ENCODE measurements at regions not wholly inside any gene's neighbourhood (a gene's known extent, or its start where the extent isn't known, plus 50 kb on each side); places are given as distances from the start of the nearest gene placed in this dataset.
A peak's percentile ranks its signal among the peaks of the same experiment; 100 is the strongest.

- Histone ChIP-seq H3K27ac (no peak overlapping the region), H3K27me3 (no peaks in the 10 kb centered on the region), H3K4me1 (peaks cover 26% of the 10 kb centered on the region), H3K4me3 (no peak overlapping the region), H3K9me3 (no peaks in the 10 kb centered on the region), H3K36me3 (no peaks in the 10 kb centered on the region)
- TF ChIP-seq POLR2A (IDR thresholded peaks at IDR 0.05), result no peak
- intact Hi-C loops (cut with DNase I), result no loop called here
- DNase-seq (ENCODE audit: extremely low spot score in 2 of 2), result no peak
Observed at GRCh38 chr11:112520354-112520753, 259.7 kb upstream of the PLET1 start.

GRCh38 chr11:112522536-112522935 lies 261.9 kb upstream of the PLET1 start:
- Histone ChIP-seq H3K4me1 (peaks cover 30% of the 10 kb centered on the region), H3K4me3 (no peak overlapping the region), H3K27ac (no peak overlapping the region), H3K27me3 (no peaks in the 10 kb centered on the region), H3K36me3 (no peaks in the 10 kb centered on the region), H3K9me3 (no peaks in the 10 kb centered on the region)
- intact Hi-C loops (cut with DNase I), result no loop called here
- DNase-seq (ENCODE audit: extremely low spot score in 2 of 2), result peak in 1 of 2 donors; percentile 22
- TF ChIP-seq CTCF (IDR thresholded peaks at IDR 0.05) (no peak), POLR2A (IDR thresholded peaks at IDR 0.05) (no peak), POLR2AphosphoS5 (IDR thresholded peaks at IDR 0.05; ENCODE audit: insufficient read depth in 1 of 2, low read depth in 1 of 2) (no peak)

GRCh38 chr11:112523031-112523430 lies 262.4 kb upstream of the PLET1 start:
- peaks cover 30% of the 10 kb centered on the region for H3K4me1 ChIP-seq
- no peak for DNase-seq (ENCODE audit: extremely low spot score in 2 of 2)
- no peaks in the 10 kb centered on the region for H3K36me3 ChIP-seq
- H3K9me3 ChIP-seq, result no peaks in the 10 kb centered on the region
- TF ChIP-seq POLR2A (IDR thresholded peaks at IDR 0.05) (no peak), CTCF (IDR thresholded peaks at IDR 0.05) (no peak), POLR2AphosphoS5 (IDR thresholded peaks at IDR 0.05; ENCODE audit: insufficient read depth in 1 of 2, low read depth in 1 of 2) (no peak)
- intact Hi-C loops (cut with DNase I), result no loop called here
- H3K27me3 ChIP-seq, result no peaks in the 10 kb centered on the region
- no peak overlapping the region for H3K4me3 ChIP-seq
- no peak overlapping the region for H3K27ac ChIP-seq

- Histone ChIP-seq H3K36me3 (no peaks in the 10 kb centered on the region), H3K27ac (peak overlapping the region; percentile 47), H3K4me3 (no peak overlapping the region), H3K27me3 (no peaks in the 10 kb centered on the region), H3K9me3 (no peaks in the 10 kb centered on the region), H3K4me1 (peaks cover 30% of the 10 kb centered on the region)
- intact Hi-C loops (cut with DNase I), result no loop called here
- no peak for TF ChIP-seq POLR2AphosphoS5 (IDR thresholded peaks at IDR 0.05; ENCODE audit: insufficient read depth in 1 of 2, low read depth in 1 of 2)
- DNase-seq (ENCODE audit: extremely low spot score in 2 of 2), result no peak
Observed at GRCh38 chr11:112523477-112523876, 262.8 kb upstream of the PLET1 start.

GRCh38 chr11:112523951-112524350 lies 263.3 kb upstream of the PLET1 start:
- Histone ChIP-seq H3K4me1 (peaks cover 30% of the 10 kb centered on the region), H3K27me3 (no peaks in the 10 kb centered on the region), H3K9me3 (no peaks in the 10 kb centered on the region), H3K27ac (peak overlapping the region; percentile 47), H3K4me3 (no peak overlapping the region), H3K36me3 (no peaks in the 10 kb centered on the region)
- intact Hi-C loops (cut with DNase I), result no loop called here
- no peak for TF ChIP-seq POLR2A (IDR thresholded peaks at IDR 0.05)
- no peak for TF ChIP-seq CTCF (IDR thresholded peaks at IDR 0.05)
- no peak for TF ChIP-seq POLR2AphosphoS5 (IDR thresholded peaks at IDR 0.05; ENCODE audit: insufficient read depth in 1 of 2, low read depth in 1 of 2)
- no peak for DNase-seq (ENCODE audit: extremely low spot score in 2 of 2)

- Histone ChIP-seq H3K9me3 (no peaks in the 10 kb centered on the region), H3K36me3 (no peaks in the 10 kb centered on the region), H3K27ac (no peak overlapping the region), H3K27me3 (no peaks in the 10 kb centered on the region), H3K4me1 (peaks cover 30% of the 10 kb centered on the region), H3K4me3 (no peak overlapping the region)
- no peak for DNase-seq (ENCODE audit: extremely low spot score in 2 of 2)
- intact Hi-C loops (cut with DNase I), result no loop called here
- TF ChIP-seq POLR2A (IDR thresholded peaks at IDR 0.05) (no peak), POLR2AphosphoS5 (IDR thresholded peaks at IDR 0.05; ENCODE audit: insufficient read depth in 1 of 2, low read depth in 1 of 2) (no peak), CTCF (IDR thresholded peaks at IDR 0.05) (no peak)
Observed at GRCh38 chr11:112524798-112525197, 264.1 kb upstream of the PLET1 start.

All from vagina (tissue), 2 donors.